NK-92 treated with Interleukin-12 subunit alpha and Interleukin-12 subunit beta, amount 100 ng/mL, for 24 hours (cell line): ENCODE measurements at regions not wholly inside any gene's neighbourhood (a gene's known extent, or its start where the extent isn't known, plus 50 kb on each side); places are given as distances from the start of the nearest gene placed in this dataset.

Source experiments
- DNase-seq: peaks from one replicate; lab custom pipeline; 2025; lab: John Stamatoyannopoulos, UW

- DNase-seq: no peak
Measured at GRCh38 chr1:87783315-87783714, 454.6 kb downstream of the LMO4 start.

- DNase-seq: no peak
Measured at GRCh38 chr1:87785386-87785785, 456.7 kb downstream of the LMO4 start.

GRCh38 chr1:87786229-87786628, 457.5 kb downstream of the LMO4 start:
- no peak for DNase-seq

GRCh38 chr1:87786861-87787545, 458.3 kb downstream of the LMO4 start:
- no peak for DNase-seq

GRCh38 chr1:87787551-87787950, 458.9 kb downstream of the LMO4 start:
- DNase-seq: no peak

- DNase-seq: no peak
Measured at GRCh38 chr1:87790756-87791155, 462.1 kb downstream of the LMO4 start.

GRCh38 chr1:87791931-87792740, 463.5 kb downstream of the LMO4 start:
- no peak for DNase-seq

GRCh38 chr1:87794788-87795614, 466.3 kb downstream of the LMO4 start:
- no peak for DNase-seq

- DNase-seq: no peak
Measured at GRCh38 chr1:87795615-87796337, 467.1 kb downstream of the LMO4 start.

- DNase-seq: no peak
Measured at GRCh38 chr1:87796471-87796901, 467.8 kb downstream of the LMO4 start.

GRCh38 chr1:87799451-87799850, 470.8 kb downstream of the LMO4 start:
- no peak for DNase-seq

- no peak for DNase-seq
Measured at GRCh38 chr1:87800006-87800405, 471.3 kb downstream of the LMO4 start.

- no peak for DNase-seq
Measured at GRCh38 chr1:87803375-87803774, 474.7 kb downstream of the LMO4 start.

- DNase-seq: no peak
Measured at GRCh38 chr1:87804128-87804527, 475.4 kb downstream of the LMO4 start.

GRCh38 chr1:87805666-87806378, 477.1 kb downstream of the LMO4 start:
- DNase-seq: no peak

GRCh38 chr1:87806379-87807094, 477.9 kb downstream of the LMO4 start:
- no peak for DNase-seq

- DNase-seq: no peak
Measured at GRCh38 chr1:87810166-87810565, 481.5 kb downstream of the LMO4 start.

GRCh38 chr1:87812871-87813577, 484.3 kb downstream of the LMO4 start:
- no peak for DNase-seq

- no peak for DNase-seq
Measured at GRCh38 chr1:87814573-87814972, 485.9 kb downstream of the LMO4 start.

- no peak for DNase-seq
Measured at GRCh38 chr1:87816646-87817045, 488.0 kb downstream of the LMO4 start.
